ENCODE measurements at regions not wholly inside any gene's neighbourhood (a gene's known extent, or its start where the extent isn't known, plus 50 kb on each side); places are given as distances from the start of the nearest gene placed in this dataset.

DNA sequence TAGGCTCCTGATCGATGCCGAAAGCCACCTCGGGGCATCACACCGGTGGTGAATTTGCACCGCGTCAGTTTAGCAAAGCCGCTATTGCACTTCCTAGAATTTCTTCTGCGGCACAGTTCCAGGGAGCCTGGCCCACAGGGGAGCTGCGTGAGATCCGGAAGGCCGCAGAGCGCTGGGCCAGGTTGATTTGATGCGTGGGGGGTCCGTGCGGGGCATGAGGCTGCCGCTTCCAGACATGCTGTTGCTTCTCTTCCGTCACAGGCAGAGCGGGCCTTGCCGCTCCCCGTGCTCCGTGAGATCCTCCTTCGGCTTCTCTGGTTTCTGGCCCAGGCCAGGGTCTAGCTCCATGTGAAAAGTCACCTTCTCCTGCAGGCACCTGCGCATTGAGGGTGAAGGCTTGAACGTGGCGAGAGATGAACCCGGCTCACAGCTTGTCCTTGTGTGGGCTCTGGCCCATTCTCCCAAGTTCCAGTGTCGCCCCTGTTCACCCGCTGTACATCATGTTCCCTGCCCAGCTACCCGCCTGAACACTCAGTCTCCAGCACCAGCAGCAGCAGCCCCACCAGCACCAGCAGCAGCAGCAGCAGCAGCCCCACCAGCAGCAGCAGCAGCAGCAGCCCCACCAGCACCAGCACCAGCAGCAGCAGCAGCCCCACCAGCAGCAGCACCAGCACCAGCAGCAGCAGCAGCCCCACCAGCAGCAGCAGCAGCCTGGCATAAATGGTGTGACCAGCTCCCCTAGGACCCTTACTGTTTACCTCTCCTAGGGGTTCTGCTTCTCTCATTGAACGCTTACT lies 131.2 kb downstream of the TRIML1 start:
- H3K27me3 Mint-ChIP-seq (ENCODE audit: insufficient read depth): no peaks in the 10 kb centered on the region
- peak; percentile 79 for DNase-seq
- H3K4me1 ChIP-seq (ENCODE audit: control insufficient read depth, insufficient read depth, low read length): no peaks in the 10 kb centered on the region

GRCh38 chr4:188275686-188276085 lies 136.4 kb downstream of the TRIML1 start:
- H3K27ac Mint-ChIP-seq: no peak overlapping the region
- no peaks in the 10 kb centered on the region for H3K4me1 ChIP-seq (ENCODE audit: control insufficient read depth, insufficient read depth, low read length)
- H3K4me1 Mint-ChIP-seq: no peaks in the 10 kb centered on the region
- no peaks in the 10 kb centered on the region for H3K36me3 ChIP-seq (ENCODE audit: control insufficient read depth, insufficient read depth, low read length)
- H3K4me3 ChIP-seq (ENCODE audit: low read length): no peak overlapping the region
- H3K27me3 ChIP-seq (ENCODE audit: control insufficient read depth, insufficient read depth, low read length, poor library complexity, severe bottlenecking): no peaks in the 10 kb centered on the region
- 89 to 96% methylated on average over 2 to 3 of the region's 3 CpGs for WGBS, 2 experiments (ENCODE audit: insufficient coverage in 1 of 2, insufficient read length in 1 of 2)
- peaks cover 1% of the 10 kb centered on the region for H3K27me3 Mint-ChIP-seq (ENCODE audit: insufficient read depth)
- H3K9me3 Mint-ChIP-seq: no peaks in the 10 kb centered on the region
- no peak overlapping the region for H3K4me3 Mint-ChIP-seq
- no peak overlapping the region for H3K9ac ChIP-seq (ENCODE audit: extremely low read depth, low read length, poor library complexity, severe bottlenecking)
- no peaks in the 10 kb centered on the region for H3K9me3 ChIP-seq (ENCODE audit: control insufficient read depth, low read length)
- no peaks in the 10 kb centered on the region for H3K36me3 Mint-ChIP-seq (ENCODE audit: low read depth)
- H3K27ac ChIP-seq (ENCODE audit: low read depth, low read length): no peak overlapping the region
- no peak for DNase-seq
- TF ChIP-seq, protein P1, sequence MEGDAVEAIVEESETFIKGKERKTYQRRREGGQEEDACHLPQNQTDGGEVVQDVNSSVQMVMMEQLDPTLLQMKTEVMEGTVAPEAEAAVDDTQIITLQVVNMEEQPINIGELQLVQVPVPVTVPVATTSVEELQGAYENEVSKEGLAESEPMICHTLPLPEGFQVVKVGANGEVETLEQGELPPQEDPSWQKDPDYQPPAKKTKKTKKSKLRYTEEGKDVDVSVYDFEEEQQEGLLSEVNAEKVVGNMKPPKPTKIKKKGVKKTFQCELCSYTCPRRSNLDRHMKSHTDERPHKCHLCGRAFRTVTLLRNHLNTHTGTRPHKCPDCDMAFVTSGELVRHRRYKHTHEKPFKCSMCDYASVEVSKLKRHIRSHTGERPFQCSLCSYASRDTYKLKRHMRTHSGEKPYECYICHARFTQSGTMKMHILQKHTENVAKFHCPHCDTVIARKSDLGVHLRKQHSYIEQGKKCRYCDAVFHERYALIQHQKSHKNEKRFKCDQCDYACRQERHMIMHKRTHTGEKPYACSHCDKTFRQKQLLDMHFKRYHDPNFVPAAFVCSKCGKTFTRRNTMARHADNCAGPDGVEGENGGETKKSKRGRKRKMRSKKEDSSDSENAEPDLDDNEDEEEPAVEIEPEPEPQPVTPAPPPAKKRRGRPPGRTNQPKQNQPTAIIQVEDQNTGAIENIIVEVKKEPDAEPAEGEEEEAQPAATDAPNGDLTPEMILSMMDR (conservative IDR thresholded peaks at IDR 0.05): no peak

More for the DNA sequence above, 131.2 kb downstream of the TRIML1 start:
- no peak overlapping the region for H3K4me3 Mint-ChIP-seq
- Histone ChIP-seq H3K27ac (ENCODE audit: low read depth, low read length) (no peak overlapping the region), H3K9ac (ENCODE audit: extremely low read depth, low read length, poor library complexity, severe bottlenecking) (no peak overlapping the region), H3K9me3 (ENCODE audit: control insufficient read depth, low read length) (no peaks in the 10 kb centered on the region), H3K27me3 (ENCODE audit: control insufficient read depth, insufficient read depth, low read length, poor library complexity, severe bottlenecking) (no peaks in the 10 kb centered on the region), H3K4me3 (ENCODE audit: low read length) (no peak overlapping the region), H3K36me3 (ENCODE audit: control insufficient read depth, insufficient read depth, low read length) (no peaks in the 10 kb centered on the region)
- H3K4me1 Mint-ChIP-seq: no peaks in the 10 kb centered on the region
- H3K9me3 Mint-ChIP-seq: no peaks in the 10 kb centered on the region
- no peaks in the 10 kb centered on the region for H3K36me3 Mint-ChIP-seq (ENCODE audit: low read depth)
- 91 to 98% methylated on average over 21 to 30 of the region's 30 CpGs for WGBS, 2 experiments (ENCODE audit: insufficient coverage in 1 of 2, insufficient read length in 1 of 2)
- TF ChIP-seq, protein P1 (conservative IDR thresholded peaks at IDR 0.05): no peak
- no peak overlapping the region for H3K27ac Mint-ChIP-seq

DNA sequence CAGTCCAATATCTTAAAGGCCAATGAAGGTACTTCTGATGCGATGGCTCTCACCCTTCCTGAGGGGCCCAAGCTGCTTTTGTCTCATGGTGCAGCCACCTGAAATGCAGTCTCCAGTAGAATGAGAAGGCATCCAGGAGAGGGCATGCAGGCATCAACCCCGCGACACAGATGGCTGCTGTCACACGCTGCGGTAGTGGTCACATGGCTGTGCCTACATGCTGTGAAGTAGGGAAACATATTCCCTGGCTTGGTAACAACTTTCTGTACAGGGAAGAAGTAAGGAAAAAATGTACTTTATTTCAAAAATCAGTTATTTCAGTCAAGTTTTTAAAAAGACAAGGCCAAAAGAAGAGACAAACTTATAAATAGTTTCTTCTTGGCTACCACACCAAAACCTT lies 139.9 kb downstream of the TRIML1 start:
- peaks cover 4% of the 10 kb centered on the region for H3K9me3 Mint-ChIP-seq
- no peak overlapping the region for H3K27ac Mint-ChIP-seq
- no peak overlapping the region for H3K27ac ChIP-seq (ENCODE audit: low read depth, low read length)
- whole genome bisulfite sequencing, 2 experiments (ENCODE audit: insufficient coverage in 1 of 2, insufficient read length in 1 of 2): 78 to 95% methylated on average over 4 to 5 of the region's 5 CpGs
- H3K4me3 Mint-ChIP-seq: no peak overlapping the region
- H3K4me1 ChIP-seq (ENCODE audit: control insufficient read depth, insufficient read depth, low read length): no peaks in the 10 kb centered on the region
- H3K36me3 ChIP-seq (ENCODE audit: control insufficient read depth, insufficient read depth, low read length): no peaks in the 10 kb centered on the region
- H3K4me3 ChIP-seq (ENCODE audit: low read length): no peak overlapping the region
- TF ChIP-seq, protein P1 (conservative IDR thresholded peaks at IDR 0.05): no peak
- H3K4me1 Mint-ChIP-seq: peaks cover 3% of the 10 kb centered on the region
- H3K9ac ChIP-seq (ENCODE audit: extremely low read depth, low read length, poor library complexity, severe bottlenecking): no peak overlapping the region
- H3K27me3 Mint-ChIP-seq (ENCODE audit: insufficient read depth): peaks cover 31% of the 10 kb centered on the region
- H3K36me3 Mint-ChIP-seq (ENCODE audit: low read depth): no peaks in the 10 kb centered on the region
- H3K9me3 ChIP-seq (ENCODE audit: control insufficient read depth, low read length): no peaks in the 10 kb centered on the region
- no peak for DNase-seq
- peaks cover 24% of the 10 kb centered on the region for H3K27me3 ChIP-seq (ENCODE audit: control insufficient read depth, insufficient read depth, low read length, poor library complexity, severe bottlenecking)

Measured in endodermal cell (in vitro differentiated cells).